Esophagus muscularis mucosa (tissue), 4 donors: ENCODE measurements at regions not wholly inside any gene's neighbourhood (a gene's known extent, or its start where the extent isn't known, plus 50 kb on each side); places are given as distances from the start of the nearest gene placed in this dataset.
"Not testable (repeated sequence)": the region's sequence is repeated elsewhere in the genome, so short reads cannot be mapped to it uniquely, and the experiment has no call there.

Source experiments
- CTCF ChIP-seq, 3 experiments: fragments of 200-600 bp in 2 of 3; fragments of 450-650 bp in 1 of 3; sonication (generic) in 2 of 3; IDR thresholded peaks; one replicate each; pipeline ENCODE4 v1.5.1; 2017 to 2019; ENCODE audit warnings: antibody characterized with exemption in 3 of 3, mild to moderate bottlenecking in 2 of 3, moderate library complexity in 1 of 3
- EP300 ChIP-seq: sonication (generic); formaldehyde crosslinking; IDR thresholded peaks from one replicate; pipeline ENCODE4 v1.6.1; 2017; ENCODE audit warnings: antibody characterized with exemption
- POLR2A ChIP-seq: fragments of 450-650 bp; IDR thresholded peaks from one replicate; pipeline ENCODE4 v1.6.1; 2017; ENCODE audit warnings: antibody characterized with exemption, moderate library complexity, mild to moderate bottlenecking, low read depth

DNA sequence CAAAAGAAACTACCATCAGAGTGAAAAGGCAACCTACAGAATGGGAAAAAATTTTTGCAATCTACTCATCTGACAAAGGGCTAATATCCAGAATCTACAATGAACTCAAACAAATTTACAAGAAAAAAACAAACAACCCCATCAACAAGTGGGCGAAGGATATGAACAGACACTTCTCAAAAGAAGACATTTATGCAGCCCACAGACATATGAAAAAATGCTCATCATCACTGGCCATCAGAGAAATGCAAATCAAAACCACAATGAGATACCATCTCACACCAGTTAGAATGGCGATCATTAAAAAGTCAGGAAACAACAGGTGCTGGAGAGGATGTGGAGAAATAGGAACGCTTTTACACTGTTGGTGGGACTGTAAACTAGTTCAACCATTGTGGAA is 83.9 kb downstream of the GEMIN8 start:
- TF ChIP-seq CTCF (IDR thresholded peaks at IDR 0.05); EP300; POLR2A: not testable (repeated sequence)
